HG02970 (cell line): ENCODE measurements at regions not wholly inside any gene's neighbourhood (a gene's known extent, or its start where the extent isn't known, plus 50 kb on each side); places are given as distances from the start of the nearest gene placed in this dataset.
A peak's percentile ranks its signal among the peaks of the same experiment; 100 is the strongest.
"Not testable (repeated sequence)": the region's sequence is repeated elsewhere in the genome, so short reads cannot be mapped to it uniquely, and the experiment has no call there.

Experiments
- ATAC-seq: cut with Tn5 transposase; IDR thresholded peaks from one replicate; pipeline ENCODE4 v1.9.1; 2021; ENCODE audit warnings: mild to moderate bottlenecking, moderate library complexity, moderate number of reproducible peaks; ENCODE audit not compliant: unreplicated experiment, low FRiP score

GRCh38 chr3:87626546-87626945 lies 350.2 kb upstream of the POU1F1 start:
- ATAC-seq = no peak

DNA sequence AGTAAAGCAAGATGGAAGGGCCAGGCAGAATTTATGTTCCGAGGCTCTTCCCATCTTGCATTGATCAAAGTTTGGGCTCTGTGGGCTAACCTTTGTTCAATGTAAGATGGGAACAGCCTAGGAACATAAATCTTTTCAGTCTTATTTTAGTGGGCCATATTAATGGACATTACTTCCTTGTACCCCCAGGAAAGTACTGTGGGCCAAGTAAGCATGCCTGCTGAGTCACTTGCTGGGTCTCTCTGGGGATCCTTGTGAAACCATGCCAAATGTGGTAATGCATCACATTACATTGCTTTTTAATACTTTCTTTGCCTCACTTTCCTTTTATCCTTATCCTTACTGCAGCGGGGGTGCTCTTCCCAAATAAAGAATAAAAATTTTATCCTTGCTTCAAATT lies 349.5 kb upstream of the POU1F1 start:
- ATAC-seq = no peak

- no peak for ATAC-seq
Observed at GRCh38 chr3:87624860-87625259, 348.5 kb upstream of the POU1F1 start.

- ATAC-seq = peak; percentile 69
Observed at GRCh38 chr3:87621667-87622066, 345.3 kb upstream of the POU1F1 start.

DNA sequence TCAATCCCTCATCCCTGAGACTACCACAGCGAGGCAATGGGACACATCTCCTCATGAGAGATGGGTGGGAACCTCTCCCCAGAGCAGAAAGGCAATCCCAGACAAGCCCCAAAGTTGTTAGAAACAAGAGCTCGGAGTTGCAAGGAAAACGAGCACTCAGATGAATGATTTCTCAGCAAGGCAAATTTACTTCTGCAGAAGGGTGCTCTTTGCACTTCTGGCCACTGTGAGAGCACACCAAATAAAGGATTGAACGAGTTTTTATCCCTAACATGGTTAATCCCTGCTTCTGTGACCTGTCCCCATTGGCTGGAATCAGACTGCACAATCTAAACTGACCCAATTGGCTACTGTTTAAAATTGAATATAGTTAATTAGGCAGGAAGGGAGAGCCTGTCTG lies 339.1 kb upstream of the POU1F1 start:
- no peak for ATAC-seq

GRCh38 chr3:87614998-87615397 lies 338.6 kb upstream of the POU1F1 start:
- no peak for ATAC-seq

GRCh38 chr3:87607234-87607633 lies 330.9 kb upstream of the POU1F1 start:
- no peak for ATAC-seq

DNA sequence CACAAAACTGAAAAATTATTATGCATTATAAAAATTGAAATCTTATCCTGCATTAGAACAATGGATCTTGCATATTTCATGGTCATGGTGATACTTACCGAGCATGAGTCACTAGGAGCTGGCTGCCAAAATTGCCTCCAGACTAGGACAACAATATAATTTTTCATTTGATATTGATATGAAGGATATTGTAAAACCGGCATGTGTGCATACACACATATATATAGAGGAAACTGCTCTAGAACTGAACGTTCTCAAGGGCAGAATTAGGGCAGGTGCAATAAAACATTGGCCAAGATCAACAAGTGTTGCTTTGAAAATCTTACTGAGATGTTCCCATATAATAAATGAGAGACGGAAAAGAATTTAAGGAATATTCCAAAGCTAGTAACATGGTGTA lies 319.4 kb upstream of the POU1F1 start:
- ATAC-seq = no peak

- ATAC-seq = no peak
Observed at GRCh38 chr3:87581240-87581639, 304.9 kb upstream of the POU1F1 start.

DNA sequence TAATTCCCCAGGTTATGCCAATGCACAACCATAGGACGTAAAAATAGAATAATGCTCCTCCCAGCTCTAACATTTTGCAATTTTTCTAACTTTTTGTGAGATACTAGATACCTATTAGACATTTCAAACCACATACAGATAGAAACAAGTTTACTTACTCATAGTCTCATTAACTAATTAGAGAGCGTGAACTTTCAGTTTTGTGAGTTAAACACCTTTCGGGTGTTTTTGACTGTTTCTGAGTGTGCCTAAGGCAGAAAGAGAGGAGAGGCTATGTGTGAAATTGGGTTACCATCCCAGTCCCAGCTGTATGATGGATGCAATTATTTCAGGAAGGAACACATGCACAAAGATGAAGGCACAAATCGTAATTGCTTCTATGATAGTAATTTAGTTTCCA lies 300.4 kb upstream of the POU1F1 start:
- ATAC-seq = no peak

GRCh38 chr3:87575550-87575949 lies 299.2 kb upstream of the POU1F1 start:
- no peak for ATAC-seq

DNA sequence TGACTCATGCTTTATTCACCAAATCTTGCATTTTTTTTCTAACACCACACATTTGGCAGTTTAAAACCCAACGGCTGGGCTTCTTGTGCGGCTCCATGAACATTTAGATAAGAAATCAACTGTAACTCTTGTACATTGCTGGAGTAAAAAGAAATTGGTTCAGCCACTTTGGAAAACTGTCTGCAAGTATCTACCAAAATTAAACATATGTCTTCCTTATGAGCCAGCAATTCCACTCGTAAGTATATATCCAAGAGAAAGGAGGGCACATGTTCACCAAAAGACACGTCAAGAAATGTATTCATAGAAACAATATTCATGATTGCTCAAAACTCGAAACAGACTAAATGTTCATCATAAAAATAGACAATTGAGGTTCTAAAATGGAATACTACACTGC lies 291.9 kb upstream of the POU1F1 start:
- ATAC-seq = no peak

GRCh38 chr3:87564438-87564837 lies 288.1 kb upstream of the POU1F1 start:
- no peak for ATAC-seq

DNA sequence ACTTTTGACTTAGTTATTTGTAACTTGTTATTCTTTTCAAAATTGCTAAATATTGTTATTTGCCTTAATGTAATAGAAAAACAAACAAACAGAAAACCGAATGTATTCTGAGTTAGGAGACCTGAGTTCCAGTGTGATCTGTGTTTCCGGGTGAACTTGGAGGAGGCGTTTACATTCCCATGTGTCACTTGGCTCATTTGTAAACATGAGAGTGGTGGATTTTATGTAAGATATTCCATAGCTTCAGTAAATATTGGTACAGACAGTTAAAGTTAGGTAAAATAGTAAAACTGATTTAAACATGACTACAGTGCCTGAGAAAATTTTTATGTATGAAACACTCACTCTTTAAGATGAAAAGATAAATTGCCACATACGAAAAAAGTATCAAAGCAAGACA lies 287.3 kb upstream of the POU1F1 start:
- ATAC-seq = no peak

GRCh38 chr3:87558492-87558891 lies 282.1 kb upstream of the POU1F1 start:
- no peak for ATAC-seq

DNA sequence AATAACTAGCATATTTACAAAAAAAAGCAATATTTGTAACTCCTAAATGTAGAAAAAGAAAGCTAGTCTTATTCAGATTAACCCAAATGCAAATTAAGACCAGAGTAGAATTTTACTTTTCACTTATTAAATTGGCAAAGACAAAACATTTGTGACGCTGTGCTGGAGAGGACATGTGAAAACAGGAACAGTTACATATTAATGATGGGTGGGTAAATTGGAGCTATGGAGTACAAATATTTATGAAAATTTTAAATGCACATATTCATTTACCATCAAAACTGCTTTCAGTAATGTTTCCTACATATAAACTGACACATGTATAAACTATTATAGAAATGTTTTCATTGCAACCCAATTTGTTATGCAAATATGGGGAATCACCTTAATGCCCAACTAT lies 278.9 kb upstream of the POU1F1 start:
- no peak for ATAC-seq

DNA sequence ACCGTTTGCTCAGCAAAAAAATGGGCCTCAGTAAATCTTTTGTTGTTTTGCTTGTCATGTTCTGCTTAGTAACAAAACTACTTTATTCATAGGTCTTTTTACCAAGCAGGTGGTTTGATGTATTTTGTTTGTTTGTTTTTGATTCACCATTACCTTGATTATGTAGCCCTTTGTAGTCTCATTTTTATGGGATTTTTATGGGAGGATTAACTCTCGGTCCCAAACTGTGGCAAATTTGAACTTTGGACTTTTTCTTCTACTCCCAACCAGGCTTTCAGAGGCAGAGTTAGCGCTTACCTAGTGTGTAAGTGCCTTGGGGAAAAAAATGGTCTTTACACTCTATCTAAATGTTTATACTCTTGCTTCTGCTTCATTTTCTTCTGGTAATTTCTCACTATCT lies 276.7 kb upstream of the POU1F1 start:
- no peak for ATAC-seq

GRCh38 chr3:87550892-87551291 lies 274.5 kb upstream of the POU1F1 start:
- ATAC-seq = no peak

GRCh38 chr3:87549208-87549607 lies 272.8 kb upstream of the POU1F1 start:
- ATAC-seq = no peak

- ATAC-seq = no peak
Observed at GRCh38 chr3:87548271-87548670, 271.9 kb upstream of the POU1F1 start.

DNA sequence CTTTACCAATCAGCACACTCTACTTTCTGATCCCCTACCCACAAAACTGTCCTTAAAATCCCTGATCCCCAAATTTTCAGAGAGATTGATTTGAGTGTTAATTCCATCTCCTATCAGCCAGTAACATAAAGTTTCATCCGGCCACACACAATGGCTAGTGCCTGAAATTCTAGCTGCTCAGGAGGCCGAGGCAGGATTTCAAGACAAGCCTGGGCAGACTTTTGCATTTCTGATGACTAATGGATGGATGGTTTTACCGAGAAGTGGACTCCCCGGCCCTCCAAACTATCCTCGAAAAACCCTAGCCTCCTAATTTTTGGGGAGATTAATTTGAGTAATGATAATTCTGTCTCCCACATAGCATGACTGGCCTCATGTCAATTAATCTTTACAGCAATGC lies 269.8 kb upstream of the POU1F1 start:
- ATAC-seq = no peak

- ATAC-seq = not testable (repeated sequence)
Observed at GRCh38 chr3:87543408-87543807, 267.0 kb upstream of the POU1F1 start.

DNA sequence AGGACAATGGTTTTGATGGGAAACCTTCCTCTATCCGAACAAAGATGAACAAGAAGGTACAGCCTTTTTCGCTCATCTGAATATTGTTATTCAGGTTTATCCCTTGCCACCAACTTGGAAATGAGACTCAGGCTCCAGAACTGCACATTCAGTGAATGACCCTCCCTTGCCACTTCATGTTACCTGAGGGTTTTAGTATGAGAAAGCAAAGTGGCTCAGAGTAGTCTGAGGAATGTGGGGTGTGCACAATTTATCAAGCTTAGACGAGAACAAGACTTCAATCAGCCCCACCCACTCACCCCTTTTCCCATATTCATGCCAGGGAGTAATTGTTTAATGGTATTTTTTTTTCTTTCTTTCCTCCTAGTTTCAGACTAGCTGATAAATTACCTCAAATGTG lies 265.3 kb upstream of the POU1F1 start:
- no peak for ATAC-seq
